Neural cell (in vitro differentiated cells): ENCODE measurements at regions not wholly inside any gene's neighbourhood (a gene's known extent, or its start where the extent isn't known, plus 50 kb on each side); places are given as distances from the start of the nearest gene placed in this dataset.

Experiments
- EZH2 ChIP-seq: fragments of 200-600, 300-800 bp; shearing (Covaris generic), sonication (generic); IDR thresholded peaks from 2 replicates; pipeline ENCODE4 v1.6.1; 2014; ENCODE audit warnings: antibody characterized with exemption, low read length, borderline replicate concordance, mild to moderate bottlenecking; ENCODE audit not compliant: insufficient read depth, poor library complexity, severe bottlenecking
- POLR2AphosphoS5 ChIP-seq: IDR thresholded peaks from 2 replicates; pipeline ENCODE4 v1.6.1; 2012
- SMC3 ChIP-seq: fragments of 450-650 bp; conservative IDR thresholded peaks from 2 replicates; pipeline ENCODE4 v1.6.1; 2014; ENCODE audit warnings: antibody characterized with exemption, mild to moderate bottlenecking, moderate library complexity; ENCODE audit not compliant: poor library complexity
- TAF1 ChIP-seq: IDR thresholded peaks from 2 replicates; pipeline ENCODE4 v1.6.1; 2012; ENCODE audit warnings: low read depth
- TF ChIP-seq, protein P1 (sequence below): fragments of 450-650 bp; IDR thresholded peaks from 2 replicates; pipeline ENCODE4 v1.5.1; 2014; ENCODE audit warnings: antibody characterized with exemption, mild to moderate bottlenecking, moderate library complexity; ENCODE audit not compliant: poor library complexity, severe bottlenecking

DNA sequence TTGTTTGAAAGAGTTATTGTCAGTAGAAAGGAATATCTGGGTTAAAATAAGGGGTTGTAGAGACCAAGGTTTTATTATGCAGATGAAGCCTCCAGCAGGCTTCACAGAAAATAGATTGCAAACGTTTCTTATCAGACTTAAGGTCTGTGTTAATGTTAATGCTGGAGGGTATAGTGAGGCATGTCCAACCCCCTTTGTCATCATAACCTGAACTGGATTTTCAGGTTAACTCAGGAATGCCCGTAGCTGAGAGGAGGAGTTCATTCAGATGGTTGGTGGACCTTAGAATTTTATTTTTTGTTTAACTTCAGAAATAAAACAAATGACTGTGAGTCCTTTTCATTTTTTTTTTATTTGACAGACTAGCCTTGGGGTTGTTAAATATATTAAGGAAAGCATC is 354.1 kb downstream of the GPM6A start:
- TF ChIP-seq, protein P1, sequence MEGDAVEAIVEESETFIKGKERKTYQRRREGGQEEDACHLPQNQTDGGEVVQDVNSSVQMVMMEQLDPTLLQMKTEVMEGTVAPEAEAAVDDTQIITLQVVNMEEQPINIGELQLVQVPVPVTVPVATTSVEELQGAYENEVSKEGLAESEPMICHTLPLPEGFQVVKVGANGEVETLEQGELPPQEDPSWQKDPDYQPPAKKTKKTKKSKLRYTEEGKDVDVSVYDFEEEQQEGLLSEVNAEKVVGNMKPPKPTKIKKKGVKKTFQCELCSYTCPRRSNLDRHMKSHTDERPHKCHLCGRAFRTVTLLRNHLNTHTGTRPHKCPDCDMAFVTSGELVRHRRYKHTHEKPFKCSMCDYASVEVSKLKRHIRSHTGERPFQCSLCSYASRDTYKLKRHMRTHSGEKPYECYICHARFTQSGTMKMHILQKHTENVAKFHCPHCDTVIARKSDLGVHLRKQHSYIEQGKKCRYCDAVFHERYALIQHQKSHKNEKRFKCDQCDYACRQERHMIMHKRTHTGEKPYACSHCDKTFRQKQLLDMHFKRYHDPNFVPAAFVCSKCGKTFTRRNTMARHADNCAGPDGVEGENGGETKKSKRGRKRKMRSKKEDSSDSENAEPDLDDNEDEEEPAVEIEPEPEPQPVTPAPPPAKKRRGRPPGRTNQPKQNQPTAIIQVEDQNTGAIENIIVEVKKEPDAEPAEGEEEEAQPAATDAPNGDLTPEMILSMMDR, result no peak
- TF ChIP-seq EZH2 (no peak), TAF1 (no peak), POLR2AphosphoS5 (no peak), SMC3 (no peak)
